ENCODE measurements at regions not wholly inside any gene's neighbourhood (a gene's known extent, or its start where the extent isn't known, plus 50 kb on each side); places are given as distances from the start of the nearest gene placed in this dataset.

DNA sequence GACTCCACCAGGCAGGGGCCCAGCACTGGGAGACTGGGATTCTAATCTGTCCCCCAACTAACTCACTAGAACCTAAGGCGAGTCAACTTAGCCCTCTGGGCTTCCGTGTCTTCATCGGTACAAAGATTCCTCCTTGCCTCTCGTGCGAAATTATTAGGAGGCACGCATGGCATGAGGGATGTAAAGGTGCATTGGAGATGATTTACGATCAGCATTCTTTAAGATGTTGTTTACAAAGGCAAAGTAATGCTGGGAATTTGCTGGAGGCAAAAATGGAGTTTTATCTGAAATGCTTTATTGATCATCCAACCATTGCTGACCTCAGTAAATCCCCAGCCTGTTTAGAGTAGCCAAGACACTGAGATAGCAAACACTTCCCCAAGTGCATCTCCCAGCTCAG lies 171.8 kb upstream of the KLHL29 start:
- no peaks in the 10 kb centered on the region for H3K36me3 ChIP-seq (replicated peaks; ENCODE audit: low read depth, low read length)
- no peak overlapping the region for H3K9ac ChIP-seq (ENCODE audit: low read length)
- no peaks in the 10 kb centered on the region for H3K79me2 ChIP-seq (ENCODE audit: low read length)
- H3K9me3 ChIP-seq (ENCODE audit: insufficient read depth, low read length): no peaks in the 10 kb centered on the region
- H4K20me1 ChIP-seq (ENCODE audit: insufficient read depth, low read length): no peaks in the 10 kb centered on the region
- no peak overlapping the region for H2AFZ ChIP-seq (ENCODE audit: low read depth, low read length)
- H3K4me1 ChIP-seq (ENCODE audit: low read length): no peaks in the 10 kb centered on the region
- 0 out of 2 replicates have a peak, but pooled peaks cover 4% of the 10 kb centered on the region for H3K27me3 ChIP-seq (ENCODE audit: low read depth, low read length)
- H3K27ac ChIP-seq (ENCODE audit: low read length): no peak overlapping the region
- H3K4me2 ChIP-seq (ENCODE audit: low read length): no peak overlapping the region
- TF ChIP-seq CTCF (IDR thresholded peaks at IDR 0.05; ENCODE audit: low read depth, low read length) (no peak), EZH2phosphoT487 (IDR thresholded peaks at IDR 0.05; ENCODE audit: low read depth) (no peak)
- no peak overlapping the region for H3K4me3 ChIP-seq (ENCODE audit: low read length)

GRCh38 chr2:23215016-23215415 lies 170.0 kb upstream of the KLHL29 start:
- no peak overlapping the region for H3K4me3 ChIP-seq (ENCODE audit: low read length)
- no peaks in the 10 kb centered on the region for H3K9me3 ChIP-seq (ENCODE audit: insufficient read depth, low read length)
- no peak overlapping the region for H3K27ac ChIP-seq (ENCODE audit: low read length)
- no peak overlapping the region for H2AFZ ChIP-seq (ENCODE audit: low read depth, low read length)
- no peaks in the 10 kb centered on the region for H3K79me2 ChIP-seq (ENCODE audit: low read length)
- H4K20me1 ChIP-seq (ENCODE audit: insufficient read depth, low read length): no peaks in the 10 kb centered on the region
- no peaks in the 10 kb centered on the region for H3K27me3 ChIP-seq (ENCODE audit: low read depth, low read length)
- H3K36me3 ChIP-seq (replicated peaks; ENCODE audit: low read depth, low read length): no peaks in the 10 kb centered on the region
- no peak for TF ChIP-seq CTCF (IDR thresholded peaks at IDR 0.05; ENCODE audit: low read depth, low read length)
- no peak for TF ChIP-seq EZH2phosphoT487 (IDR thresholded peaks at IDR 0.05; ENCODE audit: low read depth)
- no peaks in the 10 kb centered on the region for H3K4me1 ChIP-seq (ENCODE audit: low read length)
- no peak overlapping the region for H3K4me2 ChIP-seq (ENCODE audit: low read length)
- no peak overlapping the region for H3K9ac ChIP-seq (ENCODE audit: low read length)

DNA sequence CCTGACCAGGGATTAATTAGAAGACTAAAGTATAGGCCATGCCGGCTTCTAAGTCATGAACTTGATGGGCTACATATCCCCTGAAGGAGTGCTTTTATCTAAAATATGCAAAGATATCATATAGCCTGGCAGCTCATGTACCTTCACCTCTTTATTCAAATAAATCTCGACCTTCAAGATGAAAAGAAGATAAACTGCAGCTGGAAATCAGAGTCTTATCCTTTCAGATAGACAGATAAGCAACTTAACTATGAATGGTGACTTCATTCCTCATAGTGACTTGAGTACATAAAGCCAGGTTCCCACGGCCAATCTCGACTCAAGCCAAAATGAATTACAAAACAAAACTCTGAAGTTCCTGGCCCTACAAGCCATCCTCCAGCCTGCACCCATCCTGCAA lies 165.3 kb upstream of the KLHL29 start:
- no peaks in the 10 kb centered on the region for H3K4me1 ChIP-seq (ENCODE audit: low read length)
- H3K79me2 ChIP-seq (ENCODE audit: low read length): no peaks in the 10 kb centered on the region
- TF ChIP-seq CTCF (IDR thresholded peaks at IDR 0.05; ENCODE audit: low read depth, low read length): no peak
- TF ChIP-seq EZH2phosphoT487 (IDR thresholded peaks at IDR 0.05; ENCODE audit: low read depth): no peak
- H3K4me2 ChIP-seq (ENCODE audit: low read length): no peak overlapping the region
- no peaks in the 10 kb centered on the region for H4K20me1 ChIP-seq (ENCODE audit: insufficient read depth, low read length)
- no peak overlapping the region for H3K27ac ChIP-seq (ENCODE audit: low read length)
- no peaks in the 10 kb centered on the region for H3K36me3 ChIP-seq (replicated peaks; ENCODE audit: low read depth, low read length)
- H3K4me3 ChIP-seq (ENCODE audit: low read length): no peak overlapping the region
- H2AFZ ChIP-seq (ENCODE audit: low read depth, low read length): no peak overlapping the region
- no peaks in the 10 kb centered on the region for H3K27me3 ChIP-seq (ENCODE audit: low read depth, low read length)
- H3K9ac ChIP-seq (ENCODE audit: low read length): no peak overlapping the region
- H3K9me3 ChIP-seq (ENCODE audit: insufficient read depth, low read length): no peaks in the 10 kb centered on the region

DNA sequence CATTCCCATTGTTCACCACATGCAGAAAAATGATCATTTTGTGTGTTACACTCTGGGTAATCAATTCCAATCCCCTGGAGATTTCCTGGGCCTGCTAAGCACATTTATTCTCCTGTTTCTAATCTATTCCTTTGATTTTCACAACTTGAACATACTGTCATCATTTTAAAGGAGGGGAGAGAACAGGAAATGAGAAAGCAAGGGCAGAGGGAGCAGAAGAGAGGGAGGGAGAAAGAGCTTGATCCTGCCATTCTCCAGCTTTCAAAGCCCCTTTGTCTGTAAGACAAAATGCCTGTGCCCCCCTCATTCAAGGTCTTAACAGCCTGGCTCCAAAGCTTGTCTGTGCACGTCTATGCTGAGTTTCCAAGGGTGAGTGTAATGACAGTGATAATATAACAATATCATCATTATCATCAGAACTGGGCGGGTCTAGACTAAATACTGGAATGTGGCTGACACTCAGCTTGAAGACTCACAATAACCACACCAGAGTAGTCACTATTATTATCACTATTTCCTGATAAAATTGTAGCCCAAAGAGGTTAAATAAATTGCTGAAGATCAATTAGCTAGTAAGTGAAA lies 164.4 kb upstream of the KLHL29 start:
- H3K79me2 ChIP-seq (ENCODE audit: low read length): no peaks in the 10 kb centered on the region
- H3K36me3 ChIP-seq (replicated peaks; ENCODE audit: low read depth, low read length): no peaks in the 10 kb centered on the region
- H3K9ac ChIP-seq (ENCODE audit: low read length): no peak overlapping the region
- no peaks in the 10 kb centered on the region for H3K4me1 ChIP-seq (ENCODE audit: low read length)
- H4K20me1 ChIP-seq (ENCODE audit: insufficient read depth, low read length): no peaks in the 10 kb centered on the region
- H3K4me2 ChIP-seq (ENCODE audit: low read length): no peak overlapping the region
- no peak overlapping the region for H3K27ac ChIP-seq (ENCODE audit: low read length)
- H3K4me3 ChIP-seq (ENCODE audit: low read length): no peak overlapping the region
- H3K27me3 ChIP-seq (ENCODE audit: low read depth, low read length): no peaks in the 10 kb centered on the region
- no peak overlapping the region for H2AFZ ChIP-seq (ENCODE audit: low read depth, low read length)
- TF ChIP-seq CTCF (IDR thresholded peaks at IDR 0.05; ENCODE audit: low read depth, low read length) (no peak), EZH2phosphoT487 (IDR thresholded peaks at IDR 0.05; ENCODE audit: low read depth) (no peak)
- no peaks in the 10 kb centered on the region for H3K9me3 ChIP-seq (ENCODE audit: insufficient read depth, low read length)
